Globus pallidus (tissue), 1 donor: ENCODE measurements at regions not wholly inside any gene's neighbourhood (a gene's known extent, or its start where the extent isn't known, plus 50 kb on each side); places are given as distances from the start of the nearest gene placed in this dataset.

ENCODE experiments used
- DNase-seq: peaks from one replicate; pipeline ENCODE4 v3.0.0-alpha.2; 2015; ENCODE audit warnings: low spot score

DNA sequence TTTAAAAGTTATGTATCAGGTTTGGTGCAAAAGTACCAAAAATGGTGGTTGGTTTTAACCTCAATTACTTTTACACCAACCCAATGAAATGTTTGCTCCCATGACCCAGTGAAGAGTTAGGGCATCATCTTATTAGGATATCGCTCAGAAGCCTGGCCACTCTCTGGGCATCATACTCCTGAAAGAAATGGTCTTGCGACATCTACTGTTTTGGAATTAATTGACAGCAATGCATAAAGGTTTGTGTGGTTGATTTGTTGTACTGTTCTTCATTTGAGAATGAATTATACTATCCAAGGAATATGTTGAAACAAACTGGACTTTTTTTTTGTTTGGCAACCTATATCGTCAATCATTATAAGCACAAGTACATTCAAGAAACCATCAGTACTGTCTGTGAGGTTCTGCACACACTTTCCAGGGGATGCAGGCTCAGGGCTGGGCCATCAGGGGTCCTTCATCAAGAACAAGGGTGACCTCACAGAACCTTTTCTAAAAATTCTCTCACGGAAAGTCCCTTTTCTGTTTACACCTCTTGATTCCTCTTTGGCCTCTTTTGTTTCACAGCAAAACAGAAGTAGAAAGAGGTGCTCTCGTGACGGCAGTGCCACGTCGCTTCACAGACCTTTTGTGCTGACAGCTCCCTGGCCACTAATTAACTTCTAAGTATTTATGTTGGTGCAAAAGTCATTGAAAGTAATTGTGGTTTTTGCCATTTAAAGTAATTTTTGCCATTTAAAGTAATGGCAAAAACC lies 117.2 kb upstream of the KLF6 start:
- DNase-seq = peak; percentile 2

DNA sequence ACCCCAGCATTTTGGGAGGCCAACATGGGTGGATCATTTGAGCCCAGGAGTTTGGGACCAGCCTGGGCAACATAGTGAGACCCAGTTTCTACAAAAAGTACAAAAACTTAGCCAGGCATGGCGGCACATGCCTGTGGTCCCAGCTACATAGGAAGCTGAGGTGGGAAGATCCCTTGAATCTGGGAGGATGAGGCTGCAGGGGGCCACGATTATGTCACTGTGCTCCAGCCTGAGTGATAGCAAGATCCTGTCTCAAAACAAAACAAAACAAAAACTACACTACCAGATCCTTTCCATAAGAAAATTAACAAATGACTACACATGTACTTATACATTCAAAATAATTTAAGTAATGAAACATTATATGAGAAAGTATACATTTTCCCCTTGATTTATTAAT lies 116.4 kb upstream of the KLF6 start:
- DNase-seq = no peak

DNA sequence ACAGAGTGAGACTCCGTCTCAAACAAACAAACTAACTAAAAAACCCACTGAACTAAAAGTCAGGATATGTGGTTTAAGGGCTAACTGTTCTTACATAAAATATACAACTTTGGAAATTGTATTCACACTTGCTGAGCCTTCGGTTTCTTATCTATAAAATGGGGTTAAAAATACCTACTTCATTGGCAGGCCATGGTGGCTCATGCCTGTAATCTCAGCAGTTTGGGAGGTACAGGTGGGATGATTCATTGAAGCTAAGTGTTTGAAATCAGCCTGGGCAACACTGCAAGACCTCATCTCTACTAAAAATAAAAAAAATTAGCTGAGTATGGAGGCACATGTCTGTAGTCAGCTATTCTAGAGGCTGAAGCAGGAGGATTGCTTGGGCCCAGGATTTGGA lies 115.4 kb upstream of the KLF6 start:
- no peak for DNase-seq

DNA sequence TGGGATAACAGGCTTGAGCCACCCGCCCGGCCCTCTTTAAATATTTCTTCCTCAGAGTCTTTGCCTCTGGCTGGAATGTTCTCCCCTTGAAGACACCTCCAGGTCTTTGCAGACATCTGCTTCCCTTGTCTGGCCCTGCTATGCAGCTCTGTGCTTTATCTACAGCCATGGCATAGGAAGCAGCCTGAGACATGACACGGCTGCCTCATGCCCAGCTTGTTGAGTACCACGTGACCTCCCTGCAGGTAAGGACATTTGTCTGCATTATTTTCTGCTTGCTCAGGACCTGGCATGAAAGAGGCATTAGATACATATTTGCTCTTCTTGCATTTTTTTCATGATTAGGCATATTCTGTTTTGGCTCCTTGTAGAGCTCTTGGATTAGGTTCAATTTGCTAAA lies 113.8 kb upstream of the KLF6 start:
- no peak for DNase-seq

DNA sequence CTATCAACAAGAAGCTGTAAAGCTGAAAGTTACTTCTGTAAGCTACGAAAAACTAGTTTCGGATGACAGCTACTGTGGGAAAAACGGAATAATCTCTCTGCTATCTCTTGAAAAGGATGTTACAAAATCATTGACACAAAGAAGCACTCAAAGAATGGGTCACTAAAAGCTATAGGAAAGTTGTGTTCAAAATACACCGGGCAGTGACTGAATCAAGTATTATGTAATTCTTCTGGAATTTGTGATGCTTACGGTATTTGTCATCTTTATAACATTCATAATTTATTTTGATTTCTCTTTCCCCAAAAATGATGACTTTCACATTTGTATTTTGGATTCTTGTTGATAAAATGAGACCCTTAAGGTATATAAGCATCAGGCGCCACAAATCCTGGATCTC lies 112.1 kb upstream of the KLF6 start:
- no peak for DNase-seq

DNA sequence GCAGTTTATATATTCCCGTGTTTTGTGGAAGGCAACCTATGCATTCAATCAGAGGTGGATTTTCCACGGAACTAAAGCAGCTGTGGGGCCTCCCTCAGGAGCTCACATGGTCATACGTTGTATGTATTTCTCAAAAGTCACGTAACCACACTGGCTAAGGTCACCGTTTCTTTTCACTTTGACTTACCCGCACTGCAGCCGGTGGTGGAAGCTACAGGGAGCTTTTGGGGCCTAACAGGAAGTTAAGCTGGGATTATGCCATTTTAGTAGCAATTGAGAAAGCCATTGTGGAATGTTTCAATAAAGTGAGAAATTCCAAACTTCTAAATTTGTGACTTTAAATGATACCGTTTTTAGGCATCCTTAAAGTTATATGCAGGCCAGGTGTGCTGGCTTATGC lies 111.2 kb upstream of the KLF6 start:
- no peak for DNase-seq

DNA sequence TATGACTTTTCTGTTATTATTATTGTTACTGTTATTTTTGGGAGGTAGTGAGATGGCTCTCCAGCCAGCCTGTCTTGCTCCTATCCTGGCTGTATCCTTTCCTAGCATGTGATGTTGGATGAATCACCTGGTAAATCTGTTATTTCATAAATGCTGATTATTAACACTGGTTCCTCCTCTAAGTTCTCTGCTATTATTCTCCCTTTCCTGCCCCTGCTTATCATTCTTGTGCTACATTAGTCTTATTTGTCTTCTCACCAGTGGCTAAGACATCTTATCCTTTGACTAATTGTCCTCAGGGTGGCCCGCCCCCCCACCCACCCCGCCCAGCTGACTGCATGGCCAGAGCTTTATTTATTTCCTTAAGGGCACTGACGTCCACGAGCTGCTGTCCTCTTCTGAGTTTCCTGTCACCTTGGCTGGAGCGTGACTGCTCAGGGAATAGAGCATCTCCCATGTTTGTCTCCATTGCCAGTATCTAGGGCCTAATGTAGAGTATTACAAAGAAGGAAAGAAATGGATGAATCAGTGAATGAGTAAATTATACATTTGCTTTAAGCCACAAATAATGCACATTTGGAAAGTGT lies 110.1 kb upstream of the KLF6 start:
- DNase-seq = no peak

DNA sequence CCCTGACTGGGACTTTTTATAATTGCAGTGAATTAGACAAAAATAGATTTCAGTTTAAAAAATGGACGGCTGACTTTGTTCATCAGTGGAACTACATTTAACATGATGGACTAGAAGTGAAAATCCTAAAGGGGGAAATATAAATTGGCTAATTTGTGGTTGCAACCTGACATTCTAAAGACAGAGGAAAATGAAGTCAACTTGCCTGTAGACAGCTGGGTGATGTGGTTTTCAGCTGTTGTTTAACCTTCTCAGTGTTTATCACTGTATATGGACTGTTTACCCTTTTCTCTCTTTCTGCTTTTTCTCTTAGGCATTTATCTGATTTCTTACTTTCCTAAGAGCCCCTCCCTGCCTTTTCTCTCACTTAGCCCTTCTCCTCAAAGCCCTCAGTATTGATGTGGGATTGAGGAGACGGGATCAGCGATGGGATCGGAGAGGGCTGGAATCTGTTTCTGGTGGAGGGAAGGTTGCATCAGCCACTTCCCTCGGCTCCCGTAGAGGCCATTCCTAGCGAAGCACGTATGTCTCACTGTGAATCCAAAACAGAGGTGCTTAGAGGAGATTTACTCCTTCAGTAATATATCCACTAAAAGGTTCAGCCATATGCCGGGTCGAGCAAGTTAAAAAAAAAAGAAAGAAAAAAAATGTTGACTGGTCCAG lies 109.0 kb upstream of the KLF6 start:
- no peak for DNase-seq

DNA sequence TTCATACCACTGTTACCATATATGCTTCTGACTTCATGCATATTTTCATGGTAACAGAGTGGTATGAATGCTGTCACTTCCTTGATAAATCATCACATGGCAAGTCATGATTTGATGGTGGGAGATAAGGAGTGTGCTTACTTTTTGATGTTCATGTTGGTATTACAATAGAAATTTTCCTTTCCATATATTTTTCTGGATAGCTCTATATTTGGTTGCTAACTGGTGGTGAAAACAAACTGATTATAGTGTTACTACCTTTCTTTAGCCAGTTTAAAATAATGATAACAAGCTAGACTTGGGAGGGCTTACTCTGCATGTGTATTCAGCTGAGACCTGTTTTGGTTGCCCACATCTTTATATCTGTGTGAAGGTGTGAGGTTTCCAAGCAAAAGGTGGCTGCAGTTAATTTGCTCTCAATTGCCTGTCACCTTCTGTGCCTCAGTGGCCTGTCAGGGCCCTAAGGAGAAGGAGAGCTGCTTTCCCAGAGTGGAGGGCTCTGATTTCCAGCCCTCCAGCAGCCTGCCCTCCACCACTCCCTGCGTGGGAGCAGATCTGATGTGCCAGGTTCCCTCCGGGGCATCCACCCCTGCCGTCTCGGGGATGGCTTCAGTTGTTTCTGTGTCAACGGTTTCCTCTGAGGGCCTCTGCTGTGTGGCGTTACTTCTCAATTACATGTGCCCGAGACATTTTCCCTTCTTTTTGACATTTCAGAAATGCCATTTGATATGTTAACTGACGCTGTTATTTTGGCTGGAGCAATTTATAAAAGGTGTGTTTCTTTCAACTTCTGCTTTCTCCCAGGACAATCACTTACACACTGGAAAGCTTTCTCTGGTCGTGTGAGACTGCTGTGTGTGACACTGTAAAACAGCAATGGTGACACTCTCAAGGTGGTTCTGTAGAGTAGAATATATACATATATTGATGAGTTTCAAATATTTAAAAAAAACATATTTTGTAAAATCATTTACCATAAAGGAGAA lies 107.7 kb upstream of the KLF6 start:
- DNase-seq = no peak

DNA sequence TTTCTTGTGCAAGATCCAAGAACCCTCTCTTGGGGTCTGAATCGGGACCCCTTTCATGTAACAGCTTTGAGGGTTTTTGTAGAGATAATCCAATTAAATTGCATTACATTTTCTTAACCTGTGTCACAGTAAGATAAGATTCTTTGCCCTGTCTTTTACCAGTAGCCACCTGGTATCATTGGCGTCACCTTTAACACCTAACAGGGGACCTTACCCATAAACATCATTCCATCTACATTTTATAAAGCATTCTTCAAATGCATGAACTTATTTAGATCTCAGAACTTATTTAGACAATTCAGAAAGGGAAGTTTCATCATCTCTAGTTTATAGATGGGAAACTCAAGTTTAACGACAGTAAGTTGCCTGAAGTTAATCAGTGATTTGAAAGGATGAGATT lies 106.4 kb upstream of the KLF6 start:
- no peak for DNase-seq

DNA sequence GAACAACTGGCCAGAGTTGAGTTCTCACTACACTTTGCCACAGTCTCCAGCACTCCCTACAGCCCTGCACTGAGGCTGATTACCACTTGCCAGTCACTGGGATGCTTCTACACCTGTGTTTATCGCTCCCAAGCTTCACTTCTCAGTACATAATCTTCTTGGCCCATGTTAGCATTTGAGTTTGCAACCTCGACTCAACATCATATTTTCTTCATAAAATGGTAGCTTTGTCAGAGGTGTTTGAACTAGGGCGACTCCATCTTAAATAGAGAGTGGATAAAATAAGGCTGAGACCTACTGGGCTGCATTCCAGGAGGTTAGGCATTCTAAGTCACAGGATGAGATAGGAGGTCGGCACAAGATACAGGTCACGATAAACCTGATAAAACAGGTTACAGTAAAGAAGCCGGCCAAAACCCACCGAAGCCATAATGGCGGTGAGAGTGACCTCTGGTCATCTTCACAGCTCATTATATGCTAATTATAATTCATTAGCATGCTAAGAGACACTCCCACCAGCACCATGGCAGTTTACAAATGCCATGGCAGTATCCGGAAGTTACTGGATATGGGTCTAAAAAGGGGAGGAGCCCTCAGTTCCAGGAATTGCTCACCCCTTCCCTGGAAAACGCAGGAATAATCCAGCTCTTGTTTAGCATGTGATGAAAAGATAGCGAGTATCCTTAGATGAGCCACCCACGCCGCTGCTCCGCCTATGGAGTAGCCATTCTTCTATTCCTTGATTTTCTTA lies 105.8 kb upstream of the KLF6 start:
- DNase-seq = no peak

DNA sequence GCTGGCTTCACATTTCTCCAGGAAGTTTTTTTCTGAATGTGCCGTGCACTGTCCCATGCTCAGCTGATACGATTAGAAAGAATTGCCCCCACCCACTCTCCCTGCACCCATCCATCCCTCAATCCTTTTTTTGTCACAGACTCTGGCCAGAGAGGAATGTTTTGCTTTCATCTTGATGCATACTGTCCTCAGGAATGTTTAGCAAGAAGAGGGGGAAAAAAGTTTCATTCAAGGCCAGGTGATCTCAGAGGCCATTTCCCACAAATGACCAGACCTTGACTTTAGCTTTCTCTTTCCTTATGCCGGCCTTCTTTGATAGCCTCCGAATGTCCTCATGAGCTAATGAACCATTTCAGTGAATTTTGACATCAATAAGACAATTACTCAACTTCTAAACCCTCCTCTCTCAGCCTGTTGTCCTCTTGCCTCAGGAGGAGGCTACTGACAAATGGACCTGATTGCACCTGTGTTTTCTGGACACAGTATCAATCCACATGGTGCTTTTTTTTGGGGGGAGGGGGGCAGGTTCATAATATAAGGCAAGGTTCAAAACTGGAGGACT lies 105.0 kb upstream of the KLF6 start:
- no peak for DNase-seq

DNA sequence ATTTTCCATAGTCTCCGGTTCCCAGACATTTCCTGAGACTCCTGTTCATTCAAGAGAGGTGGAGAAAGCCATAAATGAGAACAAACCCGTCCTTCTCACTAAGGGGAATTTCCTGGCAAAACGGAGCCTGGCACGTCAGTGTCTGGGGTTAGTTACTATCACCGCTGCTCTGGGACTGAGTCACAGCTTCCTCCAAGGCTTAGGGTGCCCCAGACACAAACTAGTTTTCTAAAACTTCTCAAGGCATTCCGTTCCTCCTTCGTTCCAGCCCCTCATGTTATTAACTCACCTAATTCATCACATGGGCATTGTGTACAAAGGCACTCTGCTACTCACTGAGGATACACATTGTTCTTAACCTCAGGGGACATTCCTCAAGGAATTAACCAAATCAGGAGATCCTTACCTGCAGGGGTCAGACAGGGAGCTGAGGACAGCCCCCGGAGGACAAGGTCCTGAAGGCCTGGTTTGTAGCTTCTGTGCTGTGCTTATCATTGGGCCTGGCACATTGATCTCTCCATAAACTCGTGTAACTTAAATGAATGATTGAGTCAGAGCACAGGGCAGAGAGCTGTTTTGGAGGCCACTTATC lies 103.0 kb upstream of the KLF6 start:
- DNase-seq = no peak

DNA sequence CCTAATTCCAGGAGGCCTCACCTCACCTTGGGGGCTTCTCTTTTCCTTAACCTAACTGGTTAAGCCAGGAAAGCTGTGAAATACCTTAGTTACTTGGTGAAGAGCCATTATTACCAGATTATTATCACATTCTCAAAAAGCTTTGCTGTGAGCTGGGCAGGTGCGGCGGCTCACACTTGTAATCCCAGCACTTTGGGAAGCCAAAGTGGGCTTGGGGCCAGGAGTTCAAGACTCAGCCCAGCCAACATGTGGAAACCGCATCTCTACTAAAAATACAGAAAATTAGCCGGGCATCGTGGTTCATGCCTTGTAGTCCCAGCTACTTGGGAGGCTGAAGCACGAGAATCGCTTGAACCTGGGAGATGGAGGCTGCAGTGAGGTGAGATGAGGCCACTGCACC lies 102.4 kb upstream of the KLF6 start:
- no peak for DNase-seq

DNA sequence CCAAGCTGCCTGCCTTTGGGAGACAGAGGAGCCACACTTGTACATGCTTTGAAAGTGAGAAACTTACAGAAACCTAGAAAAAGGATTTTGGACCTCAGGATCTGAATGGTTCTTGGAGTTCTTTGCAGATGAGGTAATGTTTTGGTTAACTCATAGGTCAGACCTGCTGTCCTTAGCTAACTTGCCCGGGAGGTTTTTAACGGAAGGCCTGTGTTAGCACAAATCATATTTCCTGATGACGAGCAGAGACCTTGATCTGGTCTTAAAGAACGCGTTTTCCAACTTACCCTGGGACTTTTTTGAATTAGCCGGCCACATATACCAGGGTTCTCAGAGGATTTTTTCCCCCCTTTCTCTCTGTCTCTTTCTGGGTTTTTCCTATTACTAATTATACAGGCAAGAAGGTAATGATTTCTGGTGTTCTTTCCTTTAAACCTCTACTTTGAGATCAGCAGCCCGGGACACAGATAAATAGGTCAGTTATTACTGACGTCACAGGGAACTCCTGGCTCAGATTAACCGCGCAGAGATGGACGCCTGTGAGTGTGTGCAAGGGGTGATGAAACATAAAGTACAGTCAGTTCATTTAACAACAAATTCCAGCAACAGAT lies 101.7 kb upstream of the KLF6 start:
- no peak for DNase-seq

DNA sequence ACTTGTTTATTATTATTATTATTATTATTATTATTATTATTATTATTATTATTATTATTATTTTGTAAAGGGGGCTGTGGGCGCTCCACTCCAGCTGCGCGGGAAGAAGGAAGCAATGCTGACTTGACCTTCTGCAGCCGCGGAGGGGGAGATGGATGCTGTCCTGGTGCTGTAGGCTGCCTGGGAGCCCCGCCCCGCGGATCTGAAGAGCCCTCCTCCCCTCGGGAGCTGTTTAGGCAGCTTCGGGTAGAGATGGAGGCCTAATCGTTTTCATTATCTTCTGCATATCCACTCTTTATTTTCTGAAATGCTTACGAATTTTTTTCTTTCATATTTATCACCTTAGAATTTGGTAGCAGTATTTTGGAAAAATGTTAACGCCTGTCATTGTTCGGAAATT lies 101.2 kb upstream of the KLF6 start:
- DNase-seq = no peak

DNA sequence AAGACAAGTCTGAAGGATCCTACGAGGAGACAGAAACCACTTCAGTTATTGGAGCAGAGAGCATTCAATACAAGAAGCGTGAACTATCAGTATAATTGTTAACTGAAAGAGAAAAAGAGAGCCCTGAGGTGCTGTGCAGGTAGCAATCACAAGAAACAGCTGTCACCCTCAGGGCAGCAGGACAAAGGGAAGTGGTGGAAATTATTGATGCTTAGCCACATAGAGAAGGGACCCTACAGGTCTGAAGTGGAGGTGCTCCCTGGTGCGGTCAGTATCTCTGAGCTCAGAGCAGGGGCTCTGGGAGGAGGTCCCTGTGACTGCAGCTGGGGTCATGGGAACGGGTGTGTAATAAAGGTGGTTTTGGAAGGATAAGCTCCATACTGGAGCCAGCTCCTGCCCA lies 97.8 kb upstream of the KLF6 start:
- no peak for DNase-seq

DNA sequence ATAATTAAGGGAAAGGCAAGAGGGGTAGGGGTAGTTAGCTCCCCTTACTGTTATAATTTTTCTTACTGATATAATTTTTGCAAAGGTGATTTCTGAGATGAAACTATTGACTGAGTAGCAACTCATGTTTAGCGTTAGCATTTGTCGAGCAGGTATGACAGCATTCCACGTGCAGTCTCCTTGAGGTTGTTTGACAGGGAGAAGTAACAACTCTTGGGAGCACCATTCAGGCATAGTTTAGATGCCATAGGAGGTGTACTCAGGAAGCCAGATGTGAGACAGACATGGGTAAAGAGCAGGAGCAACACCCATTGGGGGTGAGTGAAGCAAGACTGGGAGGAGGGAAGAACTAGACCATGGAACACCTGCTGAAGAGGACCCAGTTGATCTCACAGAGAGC lies 96.6 kb upstream of the KLF6 start:
- no peak for DNase-seq

DNA sequence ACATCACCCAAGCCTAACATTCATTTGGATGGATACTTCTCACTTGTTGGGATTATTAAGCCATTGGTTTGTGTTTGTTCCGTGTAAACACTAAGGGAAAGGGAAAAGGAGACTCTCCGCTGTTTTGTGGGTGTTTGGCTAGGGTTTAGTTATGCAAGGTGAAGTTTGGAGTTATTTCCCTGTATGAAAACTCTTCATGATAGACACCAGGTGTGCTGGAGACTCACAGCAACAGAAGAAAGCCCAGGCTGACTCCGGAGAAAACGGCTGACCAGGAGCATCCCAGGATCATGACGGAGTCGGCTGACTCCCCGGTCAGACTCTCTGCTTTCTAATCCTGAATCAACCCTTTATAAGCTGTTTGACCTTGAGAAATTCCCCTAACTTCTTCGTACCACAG lies 94.1 kb upstream of the KLF6 start:
- DNase-seq = no peak

DNA sequence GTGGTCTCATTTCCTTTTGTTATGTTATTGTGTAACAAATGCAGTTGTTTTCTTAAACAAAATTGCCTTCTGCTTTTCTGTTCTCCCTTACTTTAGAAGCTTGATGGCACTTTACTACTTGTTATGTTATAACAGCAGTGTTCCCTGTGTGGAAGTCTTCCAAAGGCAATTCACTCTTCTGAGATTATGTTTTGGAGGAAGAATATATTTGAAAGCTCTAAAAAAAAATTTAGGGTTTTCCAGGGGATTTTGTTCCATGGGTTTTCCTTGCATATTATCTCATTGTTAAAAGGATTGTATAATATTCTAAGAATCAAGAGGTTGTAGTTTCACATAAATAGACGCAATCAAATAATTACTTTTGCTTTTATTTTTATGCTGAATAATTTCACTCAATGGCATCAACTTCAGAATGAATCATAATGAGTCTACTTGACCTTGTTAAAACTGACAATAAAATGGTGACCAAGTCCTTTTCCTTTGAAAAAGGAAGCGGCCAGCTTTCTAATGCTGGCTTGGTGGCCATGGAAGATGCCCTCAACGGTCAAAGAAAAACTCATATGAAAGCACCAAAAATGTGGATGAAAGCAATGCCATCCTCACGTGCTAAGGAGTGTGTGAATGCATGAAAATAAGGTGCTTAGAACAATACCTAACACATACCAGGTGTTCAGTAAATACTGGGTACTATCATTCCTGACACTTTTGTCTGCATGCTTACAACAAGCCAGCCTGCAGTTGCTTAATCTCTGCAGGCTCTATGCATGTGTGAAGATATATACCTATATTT lies 92.4 kb upstream of the KLF6 start:
- no peak for DNase-seq
